SK-N-SH (cell line): ENCODE measurements at regions not wholly inside any gene's neighbourhood (a gene's known extent, or its start where the extent isn't known, plus 50 kb on each side); places are given as distances from the start of the nearest gene placed in this dataset.

Experiments
- CTCF ChIA-PET: fragments of 300-600, 350-600 bp; formaldehyde crosslinking; extraction: SDS; loops from one replicate; lab custom pipeline; 2021; lab: Yijun Ruan, JAX
- POLR2A ChIA-PET: fragments of 350-600 bp; sonication (Branson Sonifier 250); formaldehyde crosslinking; extraction: SDS; loops from one replicate; lab custom pipeline; 2020; ENCODE audit warnings: antibody characterized with exemption, inconsistent platforms; lab: Yijun Ruan, JAX
- DNase-seq: peaks from one replicate; pipeline ENCODE4 v3.0.0; 2012
- H2AFZ ChIP-seq: fragments of 200-600 bp; sonication (generic); 2 replicates; pipeline ENCODE4 v1.8.1; 2016; ENCODE audit warnings: antibody characterized with exemption, mild to moderate bottlenecking, low read depth
- H3F3A ChIP-seq: fragments of 200-600 bp; sonication (generic); replicated peaks from 2 replicates; pipeline ENCODE3; 2016; ENCODE audit warnings: antibody characterized with exemption, mild to moderate bottlenecking; ENCODE audit not compliant: insufficient read depth
- H3K27ac ChIP-seq, 2 experiments: fragments of 200-500 bp in 1 of 2; fragments of 200-600 bp in 1 of 2; sonication (Bioruptor generic) in 1 of 2; sonication (generic), shearing (Covaris generic) in 1 of 2; 2 replicates each; pipeline versions ENCODE4 v1.5.1 to v1.6.1; 2014 to 2016; ENCODE audit warnings: low read depth in 2 of 2, inconsistent platforms in 1 of 2, low read length in 1 of 2, mild to moderate bottlenecking in 1 of 2, mixed read lengths in 1 of 2
- H3K27me3 ChIP-seq: fragments of 200-600 bp; sonication (generic), shearing (Covaris generic); 2 replicates; pipeline ENCODE4 v1.6.1; 2016; ENCODE audit warnings: mixed run types; ENCODE audit not compliant: insufficient read depth
- H3K36me3 ChIP-seq, 2 experiments: fragments of 200-500 bp in 1 of 2; fragments of 200-600 bp in 1 of 2; sonication (Bioruptor generic) in 1 of 2; sonication (generic) in 1 of 2; replicated peaks in 1 of 2; 2 replicates each; pipeline versions ENCODE3 to v1.5.1; 2014 to 2016; ENCODE audit warnings: low read length in 1 of 2, mild to moderate bottlenecking in 1 of 2; ENCODE audit not compliant: insufficient read depth in 2 of 2, control insufficient read depth in 1 of 2
- H3K4me1 ChIP-seq, 2 experiments: fragments of 200-500 bp in 1 of 2; fragments of 200-600 bp in 1 of 2; sonication (Bioruptor generic) in 1 of 2; sonication (generic), shearing (Covaris generic) in 1 of 2; 2 replicates each; pipeline versions ENCODE4 v1.5.1 to v1.6.1; 2014 to 2016; ENCODE audit warnings: low read depth in 1 of 2, low read length in 1 of 2, mixed run types in 1 of 2; ENCODE audit not compliant: insufficient read depth in 2 of 2, control insufficient read depth in 1 of 2
- H3K4me2 ChIP-seq: fragments of 200-600 bp; sonication (generic), shearing (Covaris generic); 2 replicates; pipeline ENCODE4 v1.6.1; 2017; ENCODE audit warnings: mixed run types
- H3K4me3 ChIP-seq, 2 experiments: fragments of 200-500 bp in 1 of 2; fragments of 200-600 bp in 1 of 2; sonication (Bioruptor generic) in 1 of 2; sonication (generic), shearing (Covaris generic) in 1 of 2; 2 replicates each; pipeline versions ENCODE4 v1.5.1 to v1.8.1; 2014 to 2016; ENCODE audit warnings: low read depth in 2 of 2, inconsistent platforms in 1 of 2, low read length in 1 of 2, mild to moderate bottlenecking in 1 of 2, mixed read lengths in 1 of 2, moderate library complexity in 1 of 2
- H3K79me2 ChIP-seq: fragments of 200-600 bp; sonication (generic); 2 replicates; pipeline ENCODE4 v1.8.1; 2017; ENCODE audit warnings: mild to moderate bottlenecking; ENCODE audit not compliant: insufficient read depth
- H3K9ac ChIP-seq: fragments of 200-600 bp; sonication (generic); 2 replicates; pipeline ENCODE4 v1.6.1; 2017; ENCODE audit warnings: mixed run types
- H3K9me2 ChIP-seq: fragments of 200-600 bp; sonication (generic); 2 replicates; pipeline ENCODE4 v1.6.1; 2017; ENCODE audit warnings: mixed run types
- H3K9me3 ChIP-seq: fragments of 200-600 bp; sonication (generic); 2 replicates; pipeline ENCODE4 v1.6.1; 2017; ENCODE audit warnings: mixed run types, mild to moderate bottlenecking, moderate library complexity
- H4K20me1 ChIP-seq: fragments of 200-600 bp; sonication (generic); 2 replicates; pipeline ENCODE4 v1.6.1; 2017; ENCODE audit warnings: mild to moderate bottlenecking, mixed run types; ENCODE audit not compliant: insufficient read depth
- CHD2 ChIP-seq: fragments of 150-350 bp; IDR thresholded peaks from 2 replicates; pipeline ENCODE4 v1.6.1; 2018; ENCODE audit warnings: low read length; ENCODE audit not compliant: partially characterized antibody
- ELF1 ChIP-seq: IDR thresholded peaks from 2 replicates; pipeline ENCODE4 v1.4.0; 2012
- FOSL2 ChIP-seq: IDR thresholded peaks from 2 replicates; pipeline ENCODE4 v1.4.0; 2012; ENCODE audit warnings: low read depth, mild to moderate bottlenecking, moderate library complexity, borderline replicate concordance
- FOXJ3 ChIP-seq: sonication (generic); formaldehyde crosslinking; IDR thresholded peaks from 2 replicates; pipeline ENCODE4 v1.5.1; 2020; ENCODE audit warnings: mild to moderate bottlenecking, missing genetic modification reagents
- GABPA ChIP-seq: IDR thresholded peaks from 2 replicates; pipeline ENCODE4 v1.4.0; 2012; ENCODE audit warnings: low read depth, mild to moderate bottlenecking
- JUND ChIP-seq: IDR thresholded peaks from 2 replicates; pipeline ENCODE4 v1.4.0; 2012
- MEF2A ChIP-seq: IDR thresholded peaks from 2 replicates; pipeline ENCODE4 v1.4.0; 2012; ENCODE audit warnings: low read depth, borderline replicate concordance
- POLR2AphosphoS5 ChIP-seq: IDR thresholded peaks from 2 replicates; pipeline ENCODE4 v1.6.1; 2012; ENCODE audit warnings: low read depth, low read length
- REST ChIP-seq: IDR thresholded peaks from 2 replicates; pipeline ENCODE4 v1.6.1; 2012; ENCODE audit warnings: mild to moderate bottlenecking, low read depth, low read length, moderate library complexity
- RXRA ChIP-seq: IDR thresholded peaks from 2 replicates; pipeline ENCODE4 v1.4.0; 2012; ENCODE audit warnings: low read depth, mild to moderate bottlenecking, borderline replicate concordance
- SIN3A ChIP-seq: IDR thresholded peaks from 2 replicates; pipeline ENCODE4 v1.6.1; 2012; ENCODE audit warnings: low read depth, mild to moderate bottlenecking, low read length, moderate library complexity, borderline replicate concordance
- SMC3 ChIP-seq: IDR thresholded peaks from 2 replicates; pipeline ENCODE4 v1.6.1; 2012; ENCODE audit warnings: low read depth, low read length, improper control_type of control experiment
- TAF1 ChIP-seq: IDR thresholded peaks from 2 replicates; pipeline ENCODE4 v1.6.1; 2012; ENCODE audit warnings: low read depth, mild to moderate bottlenecking, low read length, moderate library complexity, borderline replicate concordance
- USF1 ChIP-seq: IDR thresholded peaks from 2 replicates; pipeline ENCODE4 v1.4.0; 2012; ENCODE audit warnings: low read depth, borderline replicate concordance
- WGBS: methylation state at CpG from one replicate; pipeline ENCODE4 v1.1.6; 2017; ENCODE audit warnings: low lambda C conversion rate; 5-methylcytosine and 5-hydroxymethylcytosine counted together

GRCh38 chr22:26994801-26995200 lies 337.4 kb downstream of the MIAT start:
- no peak overlapping the region for H2AFZ ChIP-seq
- H3K79me2 ChIP-seq = no peaks in the 10 kb centered on the region
- no peaks in the 10 kb centered on the region for H4K20me1 ChIP-seq
- no peaks in the 10 kb centered on the region for H3K27me3 ChIP-seq
- no peaks in the 10 kb centered on the region for H3K4me1 ChIP-seq
- ChIA-PET POLR2A (no interaction called here), CTCF (interaction anchor here (0.7 to 1.5 kb wide), 3 partner anchors 8 to 28 kb away, joined by 3 read pairs; no protein-coding TSS in a partner anchor)
- no peak overlapping the region for H3K9ac ChIP-seq
- no peaks in the 10 kb centered on the region for H3F3A ChIP-seq
- no peak for TF ChIP-seq RXRA
- no peak for TF ChIP-seq FOSL2
- no peak for TF ChIP-seq USF1
- TF ChIP-seq CHD2 = no peak
- TF ChIP-seq SMC3 = no peak
- no peak for TF ChIP-seq SIN3A
- TF ChIP-seq MEF2A = no peak
- TF ChIP-seq TAF1 = no peak
- no peak for TF ChIP-seq JUND
- H3K9me3 ChIP-seq = no peaks in the 10 kb centered on the region
- no peaks in the 10 kb centered on the region for H3K36me3 ChIP-seq
- H3K27ac ChIP-seq = no peak overlapping the region
- no peak overlapping the region for H3K4me2 ChIP-seq
- no peak for DNase-seq
- 60% methylated on average over 1 of the region's 4 CpGs for WGBS
- H3K9me2 ChIP-seq = no peaks in the 10 kb centered on the region
- H3K4me3 ChIP-seq = no peak overlapping the region

GRCh38 chr22:26995235-26995634 lies 337.8 kb downstream of the MIAT start:
- H3K79me2 ChIP-seq = no peaks in the 10 kb centered on the region
- H3F3A ChIP-seq = no peaks in the 10 kb centered on the region
- no peaks in the 10 kb centered on the region for H3K9me2 ChIP-seq
- 34% methylated on average over 3 of the region's 3 CpGs for WGBS
- H3K4me1 ChIP-seq = no peaks in the 10 kb centered on the region
- H3K36me3 ChIP-seq = no peaks in the 10 kb centered on the region
- no peaks in the 10 kb centered on the region for H3K27me3 ChIP-seq
- CTCF ChIA-PET = interaction anchor here (0.7 to 1.5 kb wide), 3 partner anchors 9 to 24 kb away, joined by 3 read pairs; no protein-coding TSS in a partner anchor
- no peak overlapping the region for H3K9ac ChIP-seq
- no peaks in the 10 kb centered on the region for H4K20me1 ChIP-seq
- H3K9me3 ChIP-seq = no peaks in the 10 kb centered on the region
- POLR2A ChIA-PET = no interaction called here
- DNase-seq = no peak
- H3K4me2 ChIP-seq = no peak overlapping the region
- TF ChIP-seq FOXJ3 (CRISPR knock-in tag) (no peak), REST (no peak), TAF1 (no peak), ELF1 (no peak), CHD2 (no peak), GABPA (no peak), POLR2AphosphoS5 (no peak)
- no peak overlapping the region for H2AFZ ChIP-seq
- H3K27ac ChIP-seq = no peak overlapping the region
- H3K4me3 ChIP-seq = no peak overlapping the region
